GM06990 (cell line): ENCODE measurements at regions not wholly inside any gene's neighbourhood (a gene's known extent, or its start where the extent isn't known, plus 50 kb on each side); places are given as distances from the start of the nearest gene placed in this dataset.

Experiments used
- DNase-seq: peaks from one replicate; pipeline ENCODE4 v3.0.0-alpha.2; 2011; ENCODE audit not compliant: insufficient read length; ENCODE audit errors: extremely low read depth
- H3K27me3 ChIP-seq: replicated peaks from 2 replicates; pipeline ENCODE4 v1.6.0; 2011; ENCODE audit warnings: low read length; ENCODE audit not compliant: control insufficient read depth, insufficient read depth
- H3K36me3 ChIP-seq: 2 replicates; pipeline ENCODE4 v1.5.1; 2011; ENCODE audit warnings: low read length; ENCODE audit not compliant: control insufficient read depth, insufficient read depth
- H3K4me3 ChIP-seq: replicated peaks from 2 replicates; pipeline ENCODE4 v1.5.1; 2011; ENCODE audit warnings: low read depth, mild to moderate bottlenecking, control low read depth, low read length
- TF ChIP-seq, protein P1 (sequence below): IDR thresholded peaks from 2 replicates; pipeline ENCODE4 v1.5.1; 2011; ENCODE audit warnings: low read length, control low read depth, mild to moderate bottlenecking, inconsistent platforms; ENCODE audit not compliant: insufficient read depth, poor library complexity, severe bottlenecking

DNA sequence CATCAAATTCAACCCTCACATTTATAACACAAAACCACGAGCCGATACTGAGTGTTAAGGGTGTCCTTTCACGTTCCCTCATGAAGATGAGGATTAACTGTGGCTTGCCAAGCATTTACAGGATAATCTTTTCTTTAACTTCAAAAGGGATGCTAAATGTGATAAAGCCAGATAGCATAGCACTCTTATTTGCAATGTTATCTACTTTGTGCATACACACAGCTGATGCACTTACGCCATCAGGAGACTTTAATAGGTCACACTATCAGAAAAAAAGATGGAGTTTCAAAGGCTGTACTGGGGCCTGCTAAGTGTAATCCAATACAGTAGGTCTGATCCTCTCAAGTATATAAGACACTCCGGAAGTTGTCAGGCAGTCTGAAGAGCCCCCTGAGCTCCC lies 572.7 kb downstream of the PIK3C3 start:
- Histone ChIP-seq H3K36me3 (no peaks in the 10 kb centered on the region), H3K27me3 (no peaks in the 10 kb centered on the region), H3K4me3 (no peak overlapping the region)
- no peak for DNase-seq
- TF ChIP-seq, protein P1, sequence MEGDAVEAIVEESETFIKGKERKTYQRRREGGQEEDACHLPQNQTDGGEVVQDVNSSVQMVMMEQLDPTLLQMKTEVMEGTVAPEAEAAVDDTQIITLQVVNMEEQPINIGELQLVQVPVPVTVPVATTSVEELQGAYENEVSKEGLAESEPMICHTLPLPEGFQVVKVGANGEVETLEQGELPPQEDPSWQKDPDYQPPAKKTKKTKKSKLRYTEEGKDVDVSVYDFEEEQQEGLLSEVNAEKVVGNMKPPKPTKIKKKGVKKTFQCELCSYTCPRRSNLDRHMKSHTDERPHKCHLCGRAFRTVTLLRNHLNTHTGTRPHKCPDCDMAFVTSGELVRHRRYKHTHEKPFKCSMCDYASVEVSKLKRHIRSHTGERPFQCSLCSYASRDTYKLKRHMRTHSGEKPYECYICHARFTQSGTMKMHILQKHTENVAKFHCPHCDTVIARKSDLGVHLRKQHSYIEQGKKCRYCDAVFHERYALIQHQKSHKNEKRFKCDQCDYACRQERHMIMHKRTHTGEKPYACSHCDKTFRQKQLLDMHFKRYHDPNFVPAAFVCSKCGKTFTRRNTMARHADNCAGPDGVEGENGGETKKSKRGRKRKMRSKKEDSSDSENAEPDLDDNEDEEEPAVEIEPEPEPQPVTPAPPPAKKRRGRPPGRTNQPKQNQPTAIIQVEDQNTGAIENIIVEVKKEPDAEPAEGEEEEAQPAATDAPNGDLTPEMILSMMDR, result no peak

DNA sequence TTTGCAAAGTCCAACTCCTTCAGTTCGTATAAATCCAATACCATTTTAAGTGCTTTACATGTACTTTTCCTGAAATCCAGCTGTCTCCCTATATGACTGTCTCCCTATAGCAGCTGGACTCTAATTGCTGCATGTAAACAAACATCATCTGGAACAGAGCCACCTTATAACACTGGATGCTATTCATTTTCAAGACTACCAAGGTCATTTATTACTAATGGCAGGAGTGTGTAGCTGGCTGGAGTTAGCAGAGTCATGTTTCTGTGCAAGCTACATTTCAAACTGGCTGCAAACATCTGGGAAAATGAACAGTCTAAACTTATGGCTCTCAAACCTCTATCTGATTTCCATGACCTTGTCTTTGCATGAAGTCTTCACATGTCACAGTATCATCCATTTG lies 575.2 kb downstream of the PIK3C3 start:
- TF ChIP-seq, protein P1, result no peak
- H3K27me3 ChIP-seq, result no peaks in the 10 kb centered on the region
- no peak for DNase-seq
- H3K36me3 ChIP-seq, result no peaks in the 10 kb centered on the region
- no peak overlapping the region for H3K4me3 ChIP-seq

DNA sequence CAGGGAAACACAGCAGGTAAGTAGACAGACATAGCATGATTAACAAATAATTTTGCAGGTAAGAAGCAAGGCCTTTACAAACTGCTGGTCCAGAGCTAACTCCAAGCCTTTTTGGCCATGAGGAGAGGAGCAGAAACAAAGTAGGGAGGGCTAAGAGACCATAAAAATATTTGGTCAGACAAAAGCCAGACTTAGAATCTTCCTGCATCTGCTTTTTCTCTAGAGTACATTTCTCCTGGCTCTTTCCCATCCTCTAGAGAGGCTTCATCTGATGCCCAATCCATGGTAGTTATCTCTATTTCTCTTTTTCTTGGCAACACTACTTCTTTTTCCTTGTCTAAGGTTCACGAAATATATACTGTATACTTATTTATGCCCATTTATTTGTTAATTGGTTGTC lies 577.1 kb downstream of the PIK3C3 start:
- DNase-seq, result no peak
- no peaks in the 10 kb centered on the region for H3K27me3 ChIP-seq
- H3K4me3 ChIP-seq, result no peak overlapping the region
- TF ChIP-seq, protein P1, result no peak
- H3K36me3 ChIP-seq, result no peaks in the 10 kb centered on the region

DNA sequence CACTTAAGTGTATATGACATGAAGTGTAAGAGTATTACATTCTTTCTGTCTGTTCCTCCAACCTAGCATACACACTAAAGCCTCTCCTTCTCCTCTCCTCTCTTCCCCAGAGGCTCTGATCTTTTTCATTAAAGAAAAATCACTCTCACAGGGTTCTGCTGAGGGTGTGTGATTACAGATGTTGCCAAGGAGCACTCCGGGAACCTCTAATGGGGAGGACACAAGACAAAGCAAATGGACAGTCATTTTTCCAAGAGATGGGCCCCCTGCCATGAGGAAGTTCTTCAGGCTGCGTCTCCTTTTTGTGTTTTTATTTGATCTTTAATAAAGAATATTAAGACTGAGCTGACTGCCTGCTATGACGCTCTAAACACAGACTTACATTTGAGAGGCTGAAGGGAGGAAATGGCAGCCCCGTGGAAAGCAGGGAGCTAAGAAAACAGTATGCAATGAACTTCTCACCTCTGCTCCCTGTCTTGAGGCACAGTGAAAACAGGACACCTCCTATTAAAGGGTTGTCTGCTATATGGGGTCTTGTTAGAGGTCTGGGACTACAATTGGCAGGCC lies 578.1 kb downstream of the PIK3C3 start:
- Histone ChIP-seq H3K36me3 (no peaks in the 10 kb centered on the region), H3K27me3 (no peaks in the 10 kb centered on the region), H3K4me3 (no peak overlapping the region)
- TF ChIP-seq, protein P1, result no peak
- DNase-seq, result no peak

DNA sequence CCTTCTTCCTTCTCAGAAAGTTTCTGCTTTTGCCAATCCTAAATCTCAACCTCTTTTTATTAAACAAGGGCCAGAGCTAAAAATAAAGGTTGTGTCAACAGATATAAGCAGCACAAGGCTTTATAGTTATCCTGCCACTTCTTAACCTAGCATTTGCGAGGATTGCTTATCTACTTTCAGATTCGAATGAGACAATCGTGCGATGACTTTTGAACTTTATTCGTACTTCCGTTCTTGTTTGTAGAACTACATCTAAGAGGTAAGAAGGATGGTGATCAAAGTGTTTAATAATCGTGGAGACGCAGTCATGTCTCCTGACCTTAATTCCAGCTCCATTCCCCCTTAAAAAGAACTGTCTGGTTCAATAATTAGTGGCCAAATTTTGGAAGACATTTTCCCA lies 578.6 kb downstream of the PIK3C3 start:
- no peak overlapping the region for H3K4me3 ChIP-seq
- H3K27me3 ChIP-seq, result no peaks in the 10 kb centered on the region
- H3K36me3 ChIP-seq, result no peaks in the 10 kb centered on the region
- TF ChIP-seq, protein P1, result no peak
- no peak for DNase-seq

DNA sequence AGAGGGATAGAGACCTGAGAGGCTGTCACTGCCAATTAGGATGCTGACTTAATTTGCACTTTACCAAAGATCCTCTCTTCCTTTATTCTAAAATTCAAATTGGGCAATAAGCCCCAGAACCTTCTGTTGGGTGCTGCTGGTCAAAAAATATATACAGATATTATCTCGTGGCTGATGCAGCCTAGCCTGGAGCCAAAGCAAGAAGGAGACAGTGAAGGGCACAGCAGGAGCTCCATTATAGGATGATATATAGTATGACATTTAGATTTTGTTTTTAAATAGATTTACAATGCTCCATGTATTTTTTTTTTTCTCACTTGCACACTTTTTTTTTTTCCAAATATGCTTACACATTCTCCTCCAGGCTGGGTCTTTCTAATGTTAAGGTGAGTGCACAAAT lies 579.3 kb downstream of the PIK3C3 start:
- no peak for DNase-seq
- Histone ChIP-seq H3K27me3 (no peaks in the 10 kb centered on the region), H3K36me3 (no peaks in the 10 kb centered on the region), H3K4me3 (no peak overlapping the region)
- TF ChIP-seq, protein P1, result no peak
